ENCODE measurements at regions not wholly inside any gene's neighbourhood (a gene's known extent, or its start where the extent isn't known, plus 50 kb on each side); places are given as distances from the start of the nearest gene placed in this dataset.

GRCh38 chr1:238790882-238791281 lies 595.5 kb upstream of the CHRM3 start:
- Histone ChIP-seq H3K4me1 (no peaks in the 10 kb centered on the region), H3K9me3 (no peaks in the 10 kb centered on the region; the same call in 1 of the 2 replicates), H3K4me3 (ENCODE audit: low read depth, low read length) (no peak overlapping the region), H3K27me3 (replicated peaks; ENCODE audit: control insufficient read depth, insufficient read depth, low read length) (no peaks in the 10 kb centered on the region), H3K36me3 (ENCODE audit: control insufficient read depth, insufficient read depth, low read length) (no peaks in the 10 kb centered on the region)
- TF ChIP-seq CTCF (IDR thresholded peaks at IDR 0.05; ENCODE audit: insufficient read depth in 1 of 2, low read depth in 1 of 2, low read length in 1 of 2, severe bottlenecking in 1 of 2, unreplicated experiment in 1 of 2), result no peak
- Mint-ChIP-seq H3K27ac (ENCODE audit: unreplicated experiment) (no peak overlapping the region), H3K4me3 (ENCODE audit: unreplicated experiment) (no peak overlapping the region), H3K4me1 (ENCODE audit: low read depth, unreplicated experiment) (no peaks in the 10 kb centered on the region), H3K27me3 (ENCODE audit: insufficient read depth, unreplicated experiment) (peaks cover 6% of the 10 kb centered on the region), H3K9me3 (ENCODE audit: unreplicated experiment) (peaks cover 10% of the 10 kb centered on the region), H3K36me3 (ENCODE audit: insufficient read depth, unreplicated experiment) (no peaks in the 10 kb centered on the region)
- intact Hi-C loops (cut with micrococcal nuclease; ENCODE audit: unreplicated experiment), result loop anchor here (1.0 kb wide), 1 partner anchor 161 kb away; no protein-coding TSS in a partner anchor
- ChIA-PET POLR2A (no interaction called here), CTCF (no interaction called here)
- no TSS peak for BruUV-seq (replicated peaks)
- no peak for DNase-seq

- TF ChIP-seq CTCF (IDR thresholded peaks at IDR 0.05; ENCODE audit: insufficient read depth in 1 of 2, low read depth in 1 of 2, low read length in 1 of 2, severe bottlenecking in 1 of 2, unreplicated experiment in 1 of 2), result no peak
- peaks cover 6% of the 10 kb centered on the region for H3K27me3 Mint-ChIP-seq (ENCODE audit: insufficient read depth, unreplicated experiment)
- H3K36me3 Mint-ChIP-seq (ENCODE audit: insufficient read depth, unreplicated experiment), result no peaks in the 10 kb centered on the region
- H3K9me3 Mint-ChIP-seq (ENCODE audit: unreplicated experiment), result peaks cover 10% of the 10 kb centered on the region
- Histone ChIP-seq H3K4me3 (ENCODE audit: low read depth, low read length) (no peak overlapping the region), H3K36me3 (ENCODE audit: control insufficient read depth, insufficient read depth, low read length) (no peaks in the 10 kb centered on the region), H3K4me1 (no peaks in the 10 kb centered on the region), H3K9me3 (no peaks in the 10 kb centered on the region; the same call in 1 of the 2 replicates), H3K27me3 (replicated peaks; ENCODE audit: control insufficient read depth, insufficient read depth, low read length) (no peaks in the 10 kb centered on the region)
- DNase-seq, result no peak
- no peak overlapping the region for H3K27ac Mint-ChIP-seq (ENCODE audit: unreplicated experiment)
- ChIA-PET POLR2A (no interaction called here), CTCF (no interaction called here)
- BruUV-seq (replicated peaks), result no TSS peak
- no peak overlapping the region for H3K4me3 Mint-ChIP-seq (ENCODE audit: unreplicated experiment)
- intact Hi-C loops (cut with micrococcal nuclease; ENCODE audit: unreplicated experiment), result loop anchor here (1.0 kb wide), 1 partner anchor 162 kb away; no protein-coding TSS in a partner anchor
- no peaks in the 10 kb centered on the region for H3K4me1 Mint-ChIP-seq (ENCODE audit: low read depth, unreplicated experiment)
These were observed 596.3 kb upstream of the CHRM3 start for GRCh38 chr1:238789916-238790667.

- Mint-ChIP-seq H3K9me3 (ENCODE audit: unreplicated experiment) (peaks cover 4% of the 10 kb centered on the region), H3K27ac (ENCODE audit: unreplicated experiment) (no peak overlapping the region), H3K27me3 (ENCODE audit: insufficient read depth, unreplicated experiment) (peaks cover 6% of the 10 kb centered on the region), H3K4me1 (ENCODE audit: low read depth, unreplicated experiment) (no peaks in the 10 kb centered on the region), H3K36me3 (ENCODE audit: insufficient read depth, unreplicated experiment) (no peaks in the 10 kb centered on the region), H3K4me3 (ENCODE audit: unreplicated experiment) (no peak overlapping the region)
- no peaks in the 10 kb centered on the region for H3K27me3 ChIP-seq (replicated peaks; ENCODE audit: control insufficient read depth, insufficient read depth, low read length)
- BruUV-seq (replicated peaks), result no TSS peak
- no peaks in the 10 kb centered on the region for H3K9me3 ChIP-seq
- H3K36me3 ChIP-seq (ENCODE audit: control insufficient read depth, insufficient read depth, low read length), result no peaks in the 10 kb centered on the region
- no peak for TF ChIP-seq CTCF (IDR thresholded peaks at IDR 0.05; ENCODE audit: insufficient read depth in 1 of 2, low read depth in 1 of 2, low read length in 1 of 2, severe bottlenecking in 1 of 2, unreplicated experiment in 1 of 2)
- DNase-seq, result no peak
- intact Hi-C loops (cut with micrococcal nuclease; ENCODE audit: unreplicated experiment), result no loop called here
- CTCF ChIA-PET, result no interaction called here
- H3K4me1 ChIP-seq, result no peaks in the 10 kb centered on the region
- H3K4me3 ChIP-seq (ENCODE audit: low read depth, low read length), result no peak overlapping the region
- POLR2A ChIA-PET, result no interaction called here
These were observed 598.9 kb upstream of the CHRM3 start for GRCh38 chr1:238787471-238787870.

Measured in Caco-2 (cell line).